ENCODE measurements at regions not wholly inside any gene's neighbourhood (a gene's known extent, or its start where the extent isn't known, plus 50 kb on each side); places are given as distances from the start of the nearest gene placed in this dataset.

DNA sequence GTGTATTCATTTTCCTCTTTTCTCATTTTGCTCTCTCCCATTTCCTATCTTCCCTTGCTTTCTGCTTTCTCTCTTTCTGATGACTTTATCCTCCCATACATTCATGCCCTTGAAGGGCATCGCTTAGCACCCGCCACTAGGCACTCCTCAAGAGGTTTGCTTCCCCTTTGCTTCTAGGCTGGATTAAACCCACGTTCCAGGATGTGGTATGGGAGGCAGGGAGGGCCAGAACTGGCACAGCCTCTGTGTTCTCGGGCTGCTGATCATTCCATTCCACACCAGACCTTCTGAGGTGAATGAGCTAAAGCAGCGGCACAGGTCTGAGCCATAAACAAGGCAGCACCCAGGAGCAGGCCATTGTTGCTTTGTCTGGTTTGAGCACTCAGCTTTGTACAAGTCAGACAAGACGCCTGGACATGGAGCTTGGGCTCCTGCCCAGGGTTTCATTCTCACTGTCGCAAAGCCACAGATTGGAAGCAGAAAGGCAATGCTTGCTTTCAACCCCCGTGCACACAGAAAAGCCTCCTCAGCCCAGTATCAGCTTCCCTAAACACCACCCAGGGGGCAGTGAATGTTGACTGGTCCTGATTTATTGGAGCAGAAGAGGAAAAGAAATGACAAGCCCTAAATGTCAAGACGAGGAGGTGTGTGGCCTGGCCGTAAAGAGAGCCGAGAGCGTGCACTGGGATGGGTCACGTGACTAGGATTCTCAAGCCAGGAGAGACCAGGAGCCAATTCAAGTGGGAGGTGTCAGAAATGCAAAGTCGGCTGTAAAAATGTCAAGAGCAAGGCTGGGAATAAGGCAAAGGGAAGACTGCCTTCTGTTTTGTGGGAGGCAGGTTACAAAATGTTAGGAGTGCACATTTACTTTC is 218.0 kb upstream of the SERP2 start:
- peaks cover 3% of the 10 kb centered on the region in 2 donors for H3K4me1 ChIP-seq (ENCODE audit: control insufficient read depth in 2 of 2, insufficient read depth in 2 of 2, low read length in 1 of 2)
- peak overlapping the region; percentile 3 to 57 for H3K27ac ChIP-seq (ENCODE audit: low read depth in 2 of 2, low read length in 1 of 2)
- peak overlapping the region in 1 of 2 donors; percentile 28 for H3K4me3 ChIP-seq (ENCODE audit: low read depth in 1 of 2, low read length in 2 of 2)

DNA sequence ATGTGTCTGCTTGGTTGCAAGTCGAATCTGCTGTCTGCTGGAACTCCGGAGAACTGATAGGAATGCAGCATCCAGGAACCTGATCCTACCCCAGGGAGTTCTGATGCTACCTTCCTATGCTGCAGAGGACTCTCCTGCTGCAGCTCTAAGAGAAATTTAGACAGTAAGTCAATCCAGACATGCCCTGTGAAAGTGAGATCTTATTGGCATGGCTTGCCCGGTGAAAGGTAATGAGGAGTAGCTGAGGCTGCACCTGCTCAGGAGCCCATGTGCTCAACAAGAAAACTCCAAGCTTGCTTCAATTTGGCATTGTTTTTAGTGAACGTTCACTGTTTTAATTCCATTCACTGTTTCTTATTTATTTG is 217.3 kb upstream of the SERP2 start:
- Histone ChIP-seq H3K27ac (ENCODE audit: low read depth in 2 of 2, low read length in 1 of 2) (no peak overlapping the region), H3K36me3 (ENCODE audit: control insufficient read depth in 2 of 2, insufficient read depth in 2 of 2, low read length in 1 of 2) (no peaks in the 10 kb centered on the region), H3K4me3 (ENCODE audit: low read depth in 1 of 2, low read length in 2 of 2) (no peak overlapping the region), H3K27me3 (ENCODE audit: control insufficient read depth in 1 of 2, insufficient read depth in 2 of 2, low read length in 2 of 2) (no peaks in the 10 kb centered on the region), H3K4me1 (ENCODE audit: control insufficient read depth in 2 of 2, insufficient read depth in 2 of 2, low read length in 1 of 2) (peaks cover 3% of the 10 kb centered on the region in 2 donors), H3K9me3 (ENCODE audit: control insufficient read depth in 2 of 2, insufficient read depth in 1 of 2, low read depth in 1 of 2, low read length in 1 of 2) (no peaks in the 10 kb centered on the region)
- WGBS, 2 donors = 56 to 57% methylated on average over 4 of the region's 4 CpGs

More for the DNA sequence above, 218.0 kb upstream of the SERP2 start:
- H3K9me3 ChIP-seq (ENCODE audit: control insufficient read depth in 2 of 2, insufficient read depth in 1 of 2, low read depth in 1 of 2, low read length in 1 of 2) = no peaks in the 10 kb centered on the region
- H3K27me3 ChIP-seq (ENCODE audit: control insufficient read depth in 1 of 2, insufficient read depth in 2 of 2, low read length in 2 of 2) = no peaks in the 10 kb centered on the region
- H3K36me3 ChIP-seq (ENCODE audit: control insufficient read depth in 2 of 2, insufficient read depth in 2 of 2, low read length in 1 of 2) = no peaks in the 10 kb centered on the region
- WGBS, 2 donors = 35 to 43% methylated on average over 14 of the region's 14 CpGs

DNA sequence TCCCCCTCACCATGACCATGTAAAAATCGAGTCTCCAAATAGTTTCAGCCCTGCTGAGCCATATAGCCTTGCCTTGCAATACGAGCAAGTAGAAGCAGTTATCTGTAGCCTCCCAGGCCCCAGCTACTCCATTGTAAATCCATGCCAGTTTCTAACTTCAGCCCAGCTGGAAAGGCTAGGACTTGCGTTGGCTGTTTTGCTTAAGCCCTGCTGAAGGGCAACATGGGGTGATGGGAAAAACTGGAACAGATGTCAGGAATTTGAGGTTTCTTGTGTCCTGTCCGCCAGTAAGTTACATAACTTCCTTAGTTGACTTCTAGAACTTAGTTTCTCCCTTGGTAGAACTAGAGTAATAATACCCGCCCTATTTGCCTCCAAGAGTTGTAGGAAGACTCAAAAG is 216.0 kb upstream of the SERP2 start:
- Histone ChIP-seq H3K4me1 (ENCODE audit: control insufficient read depth in 2 of 2, insufficient read depth in 2 of 2, low read length in 1 of 2) (peaks cover 3% of the 10 kb centered on the region in 2 donors), H3K36me3 (ENCODE audit: control insufficient read depth in 2 of 2, insufficient read depth in 2 of 2, low read length in 1 of 2) (no peaks in the 10 kb centered on the region), H3K4me3 (ENCODE audit: low read depth in 1 of 2, low read length in 2 of 2) (no peak overlapping the region), H3K27me3 (ENCODE audit: control insufficient read depth in 1 of 2, insufficient read depth in 2 of 2, low read length in 2 of 2) (no peaks in the 10 kb centered on the region), H3K9me3 (ENCODE audit: control insufficient read depth in 2 of 2, insufficient read depth in 1 of 2, low read depth in 1 of 2, low read length in 1 of 2) (no peaks in the 10 kb centered on the region), H3K27ac (ENCODE audit: low read depth in 2 of 2, low read length in 1 of 2) (peak overlapping the region in 1 of 2 donors; percentile 8)
- 75 to 80% methylated on average over 5 of the region's 5 CpGs for WGBS, 2 donors

DNA sequence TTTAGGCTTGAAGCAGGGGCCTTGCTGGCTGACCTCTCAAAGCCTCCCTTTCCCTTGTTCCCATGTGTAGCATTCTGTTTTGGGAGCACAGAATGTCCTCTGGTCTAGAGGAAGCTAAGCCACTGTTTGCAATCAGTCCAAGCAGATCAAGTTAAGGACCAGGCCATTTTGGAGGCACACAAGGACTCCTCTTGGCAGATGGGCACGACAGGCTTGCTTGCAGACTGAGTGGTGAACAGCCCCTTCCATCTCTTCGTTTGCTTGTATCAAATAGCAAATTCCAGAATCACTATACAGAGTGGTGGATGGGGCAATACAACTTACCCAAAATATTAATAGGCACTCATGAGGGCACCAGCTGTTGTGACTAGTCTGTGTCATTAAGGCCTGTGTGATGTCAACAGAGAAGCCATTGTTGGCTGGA is 215.5 kb upstream of the SERP2 start:
- Histone ChIP-seq H3K36me3 (ENCODE audit: control insufficient read depth in 2 of 2, insufficient read depth in 2 of 2, low read length in 1 of 2) (no peaks in the 10 kb centered on the region), H3K27me3 (ENCODE audit: control insufficient read depth in 1 of 2, insufficient read depth in 2 of 2, low read length in 2 of 2) (no peaks in the 10 kb centered on the region), H3K4me3 (ENCODE audit: low read depth in 1 of 2, low read length in 2 of 2) (no peak overlapping the region), H3K27ac (ENCODE audit: low read depth in 2 of 2, low read length in 1 of 2) (peak overlapping the region; percentile 63 to 69), H3K4me1 (ENCODE audit: control insufficient read depth in 2 of 2, insufficient read depth in 2 of 2, low read length in 1 of 2) (peaks cover 3% of the 10 kb centered on the region in 2 donors), H3K9me3 (ENCODE audit: control insufficient read depth in 2 of 2, insufficient read depth in 1 of 2, low read depth in 1 of 2, low read length in 1 of 2) (no peaks in the 10 kb centered on the region)
- 82 to 86% methylated on average over 2 of the region's 2 CpGs for WGBS, 2 donors

DNA sequence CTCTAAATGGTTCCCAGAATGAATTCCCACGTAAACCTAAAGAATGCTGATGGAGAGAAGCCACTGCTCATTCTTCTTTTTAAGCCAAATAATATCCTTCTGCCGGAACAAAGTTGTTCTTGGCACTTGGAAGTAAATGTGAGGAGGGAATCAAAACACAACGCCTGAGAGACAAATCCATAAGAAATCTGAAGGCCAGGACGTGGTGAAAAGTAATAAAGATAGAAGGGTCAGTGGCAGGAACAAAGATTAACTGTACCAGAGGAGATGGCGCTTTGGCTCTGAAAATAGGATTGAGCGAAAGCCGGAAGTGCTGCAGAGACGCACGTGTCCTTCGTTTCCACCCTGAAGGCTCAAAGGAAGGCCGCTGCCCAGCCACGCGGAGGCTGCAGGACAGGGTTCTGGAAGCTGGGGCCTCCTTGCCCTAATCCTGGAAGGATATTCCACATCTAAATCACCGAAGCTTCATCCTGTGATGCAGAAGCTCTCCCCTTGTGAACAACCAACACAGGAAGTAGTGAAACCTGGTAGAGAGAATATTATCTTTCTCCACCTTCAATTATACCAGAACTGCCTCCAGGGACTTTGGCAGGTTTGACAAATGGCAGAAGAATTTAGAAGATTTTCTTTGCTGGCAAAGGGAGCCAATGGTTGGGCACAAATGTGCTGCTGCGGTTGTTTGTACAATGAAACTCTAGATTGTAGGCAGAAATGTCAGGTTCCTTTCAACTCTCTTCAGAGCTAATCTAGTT is 214.6 kb upstream of the SERP2 start:
- no peak overlapping the region for H3K4me3 ChIP-seq (ENCODE audit: low read depth in 1 of 2, low read length in 2 of 2)
- no peaks in the 10 kb centered on the region for H3K27me3 ChIP-seq (ENCODE audit: control insufficient read depth in 1 of 2, insufficient read depth in 2 of 2, low read length in 2 of 2)
- 37 to 61% methylated on average over 15 of the region's 15 CpGs for WGBS, 2 donors
- peak overlapping the region; percentile 65 to 69 for H3K27ac ChIP-seq (ENCODE audit: low read depth in 2 of 2, low read length in 1 of 2)
- H3K36me3 ChIP-seq (ENCODE audit: control insufficient read depth in 2 of 2, insufficient read depth in 2 of 2, low read length in 1 of 2) = no peaks in the 10 kb centered on the region
- no peaks in the 10 kb centered on the region for H3K9me3 ChIP-seq (ENCODE audit: control insufficient read depth in 2 of 2, insufficient read depth in 1 of 2, low read depth in 1 of 2, low read length in 1 of 2)
- H3K4me1 ChIP-seq (ENCODE audit: control insufficient read depth in 2 of 2, insufficient read depth in 2 of 2, low read length in 1 of 2) = peaks cover 3% of the 10 kb centered on the region in 2 donors

DNA sequence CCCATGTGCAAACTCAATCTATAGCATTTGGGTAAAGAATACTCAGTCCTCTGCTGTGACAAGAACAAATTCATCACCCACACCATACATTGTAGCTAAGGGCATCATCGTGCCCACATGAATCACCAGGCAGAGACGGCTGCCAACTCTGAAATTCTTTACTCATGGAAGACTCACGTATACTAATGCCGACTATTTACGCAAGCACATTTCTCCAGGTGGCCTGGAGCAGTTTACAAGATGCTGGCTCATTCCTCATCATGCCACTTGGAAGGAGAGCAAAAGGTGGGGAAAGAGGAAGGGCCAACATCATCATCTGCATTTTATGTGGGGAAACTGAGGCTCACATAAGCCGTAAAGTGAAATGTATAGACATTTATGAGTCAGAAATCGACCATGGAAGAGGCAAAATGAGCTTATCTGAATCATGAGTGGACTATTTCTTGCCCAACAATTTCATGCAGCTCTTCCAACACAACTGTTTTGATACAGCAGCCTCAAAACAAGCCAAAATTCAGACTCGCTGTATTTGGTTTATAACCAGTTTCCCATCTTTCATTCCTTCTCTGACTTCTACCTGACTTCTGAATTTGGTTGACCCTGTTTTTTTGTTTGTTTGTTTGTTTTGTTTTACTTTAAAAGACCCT is 213.9 kb upstream of the SERP2 start:
- Histone ChIP-seq H3K27me3 (ENCODE audit: control insufficient read depth in 1 of 2, insufficient read depth in 2 of 2, low read length in 2 of 2) (no peaks in the 10 kb centered on the region), H3K4me3 (ENCODE audit: low read depth in 1 of 2, low read length in 2 of 2) (no peak overlapping the region), H3K27ac (ENCODE audit: low read depth in 2 of 2, low read length in 1 of 2) (peak overlapping the region; percentile 65 to 69), H3K9me3 (ENCODE audit: control insufficient read depth in 2 of 2, insufficient read depth in 1 of 2, low read depth in 1 of 2, low read length in 1 of 2) (no peaks in the 10 kb centered on the region), H3K4me1 (ENCODE audit: control insufficient read depth in 2 of 2, insufficient read depth in 2 of 2, low read length in 1 of 2) (peaks cover 3% of the 10 kb centered on the region in 2 donors), H3K36me3 (ENCODE audit: control insufficient read depth in 2 of 2, insufficient read depth in 2 of 2, low read length in 1 of 2) (no peaks in the 10 kb centered on the region)
- WGBS, 2 donors = 45 to 61% methylated on average over 8 of the region's 8 CpGs

DNA sequence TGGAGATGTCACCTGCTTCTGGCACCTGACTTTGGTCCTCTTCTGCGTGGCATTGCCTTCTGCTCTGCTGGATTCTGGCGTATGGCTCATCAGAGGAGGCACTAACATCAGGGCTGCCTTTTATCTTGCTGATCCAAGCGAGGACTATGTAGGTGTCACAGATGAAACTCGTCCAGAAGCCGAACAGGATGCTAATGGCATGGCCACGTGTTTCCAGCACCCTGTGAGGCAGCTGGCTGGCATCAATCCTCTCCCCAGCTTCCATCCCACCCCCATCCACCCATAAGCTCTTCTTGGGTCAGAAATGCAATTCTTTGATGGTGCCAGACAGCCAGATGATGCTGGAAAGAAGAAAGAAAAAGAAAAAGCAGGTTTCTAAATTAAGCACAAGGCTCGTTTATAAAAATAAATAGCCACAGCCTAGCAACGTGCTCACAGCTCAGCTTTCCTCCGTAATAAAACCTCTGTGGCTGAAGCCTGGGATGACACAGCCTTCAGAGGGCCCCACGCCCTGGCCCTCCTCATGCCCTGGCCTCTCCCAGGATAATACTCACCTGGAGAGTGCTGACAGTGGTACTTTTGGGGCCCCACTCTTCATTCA is 212.9 kb upstream of the SERP2 start:
- no peaks in the 10 kb centered on the region for H3K9me3 ChIP-seq (ENCODE audit: control insufficient read depth in 2 of 2, insufficient read depth in 1 of 2, low read depth in 1 of 2, low read length in 1 of 2)
- H3K27me3 ChIP-seq (ENCODE audit: control insufficient read depth in 1 of 2, insufficient read depth in 2 of 2, low read length in 2 of 2) = no peaks in the 10 kb centered on the region
- H3K4me1 ChIP-seq (ENCODE audit: control insufficient read depth in 2 of 2, insufficient read depth in 2 of 2, low read length in 1 of 2) = peaks cover 0 to 3% of the 10 kb centered on the region in 2 donors
- H3K36me3 ChIP-seq (ENCODE audit: control insufficient read depth in 2 of 2, insufficient read depth in 2 of 2, low read length in 1 of 2) = no peaks in the 10 kb centered on the region
- 54 to 62% methylated on average over 10 of the region's 10 CpGs for WGBS, 2 donors
- H3K4me3 ChIP-seq (ENCODE audit: low read depth in 1 of 2, low read length in 2 of 2) = no peak overlapping the region
- peak overlapping the region; percentile 28 to 44 for H3K27ac ChIP-seq (ENCODE audit: low read depth in 2 of 2, low read length in 1 of 2)

DNA sequence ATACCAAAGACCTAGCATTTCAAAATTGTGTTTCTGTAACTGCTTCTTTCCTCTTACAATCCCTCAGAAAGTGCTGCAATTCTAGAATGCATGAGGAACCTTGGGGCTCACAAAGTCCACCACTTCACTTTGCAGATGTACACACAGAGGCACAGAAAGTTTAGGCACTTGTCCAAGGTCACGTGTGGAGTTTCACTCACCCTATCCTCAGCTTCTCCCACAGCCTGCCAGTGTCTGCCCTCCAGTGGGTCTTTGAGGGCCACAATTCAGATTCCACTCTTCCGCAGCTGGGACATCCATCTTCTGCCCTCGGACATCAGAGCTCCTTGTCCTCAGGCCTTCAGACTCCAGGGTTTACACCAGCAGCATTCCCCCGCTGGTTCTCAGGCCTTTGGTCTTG is 210.5 kb upstream of the SERP2 start:
- 89 to 96% methylated on average over 4 of the region's 4 CpGs for WGBS, 2 donors

DNA sequence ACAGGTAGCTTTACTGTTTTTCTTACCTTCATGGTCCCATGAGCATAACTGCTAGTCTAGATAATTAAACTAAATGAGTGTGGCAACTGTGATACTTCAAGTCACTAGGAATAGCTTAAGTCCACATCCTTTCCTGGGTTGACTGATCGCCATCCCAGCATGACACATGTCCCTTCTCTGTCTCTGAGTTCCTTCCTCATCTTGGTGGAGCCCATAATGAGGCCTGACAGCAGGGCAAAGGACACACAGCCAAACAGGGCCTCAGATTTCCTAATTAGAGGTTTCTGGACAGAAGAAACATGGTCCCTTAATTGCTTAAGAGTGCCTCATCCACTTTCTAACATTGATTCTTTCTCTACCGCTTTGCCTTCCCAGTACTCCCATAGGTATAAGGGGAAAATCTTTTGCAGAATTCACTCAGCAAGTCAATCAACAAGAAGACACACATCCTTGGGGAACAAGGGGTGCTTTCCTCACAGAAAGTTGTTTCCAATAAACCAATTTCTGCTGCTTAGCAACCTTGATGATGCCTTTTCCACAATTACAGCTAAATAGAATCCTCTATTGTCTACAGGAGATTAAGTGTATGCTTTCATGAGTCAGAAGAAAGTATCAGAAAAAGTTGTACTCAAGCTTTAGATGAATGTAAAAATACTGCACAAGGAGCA is 208.3 kb upstream of the SERP2 start:
- H3K4me3 ChIP-seq (ENCODE audit: low read depth in 1 of 2, low read length in 2 of 2) = no peak overlapping the region
- no peaks in the 10 kb centered on the region for H3K36me3 ChIP-seq (ENCODE audit: control insufficient read depth in 2 of 2, insufficient read depth in 2 of 2, low read length in 1 of 2)
- H3K27ac ChIP-seq (ENCODE audit: low read depth in 2 of 2, low read length in 1 of 2) = no peak overlapping the region
- no peaks in the 10 kb centered on the region for H3K27me3 ChIP-seq (ENCODE audit: control insufficient read depth in 1 of 2, insufficient read depth in 2 of 2, low read length in 2 of 2)
- H3K4me1 ChIP-seq (ENCODE audit: control insufficient read depth in 2 of 2, insufficient read depth in 2 of 2, low read length in 1 of 2) = no peaks in the 10 kb centered on the region
- H3K9me3 ChIP-seq (ENCODE audit: control insufficient read depth in 2 of 2, insufficient read depth in 1 of 2, low read depth in 1 of 2, low read length in 1 of 2) = no peaks in the 10 kb centered on the region
- 82 to 90% methylated on average over 2 of the region's 2 CpGs for WGBS, 2 donors

More for the DNA sequence above, 210.5 kb upstream of the SERP2 start:
- H3K4me1 ChIP-seq (ENCODE audit: control insufficient read depth in 2 of 2, insufficient read depth in 2 of 2, low read length in 1 of 2) = peaks cover 0 to 3% of the 10 kb centered on the region in 2 donors
- H3K4me3 ChIP-seq (ENCODE audit: low read depth in 1 of 2, low read length in 2 of 2) = no peak overlapping the region
- no peak overlapping the region for H3K27ac ChIP-seq (ENCODE audit: low read depth in 2 of 2, low read length in 1 of 2)
- no peaks in the 10 kb centered on the region for H3K36me3 ChIP-seq (ENCODE audit: control insufficient read depth in 2 of 2, insufficient read depth in 2 of 2, low read length in 1 of 2)
- no peaks in the 10 kb centered on the region for H3K9me3 ChIP-seq (ENCODE audit: control insufficient read depth in 2 of 2, insufficient read depth in 1 of 2, low read depth in 1 of 2, low read length in 1 of 2)
- H3K27me3 ChIP-seq (ENCODE audit: control insufficient read depth in 1 of 2, insufficient read depth in 2 of 2, low read length in 2 of 2) = no peaks in the 10 kb centered on the region

Data from esophagus (tissue), 2 donors.